ENCODE measurements at regions not wholly inside any gene's neighbourhood (a gene's known extent, or its start where the extent isn't known, plus 50 kb on each side); places are given as distances from the start of the nearest gene placed in this dataset.
A peak's percentile ranks its signal among the peaks of the same experiment; 100 is the strongest.

GRCh38 chr20:57025261-57025660 is 241.2 kb downstream of the BMP7 start:
- no peak for DNase-seq (ENCODE audit: low read depth)
- H3K4me3 ChIP-seq (ENCODE audit: control insufficient read depth, low read depth, low read length), result no peak overlapping the region
- TF ChIP-seq CTCF (IDR thresholded peaks at IDR 0.05; ENCODE audit: control insufficient read depth, insufficient read depth, low read depth, low read length, missing control alignments), result no peak

- no peak for TF ChIP-seq CTCF (IDR thresholded peaks at IDR 0.05; ENCODE audit: control insufficient read depth, insufficient read depth, low read depth, low read length, missing control alignments)
- DNase-seq (ENCODE audit: low read depth), result no peak
- no peak overlapping the region for H3K4me3 ChIP-seq (ENCODE audit: control insufficient read depth, low read depth, low read length)
Observed at GRCh38 chr20:57025666-57026224, 240.7 kb downstream of the BMP7 start.

GRCh38 chr20:57027777-57028176 is 238.7 kb downstream of the BMP7 start:
- no peak for DNase-seq (ENCODE audit: low read depth)
- no peak for TF ChIP-seq CTCF (IDR thresholded peaks at IDR 0.05; ENCODE audit: control insufficient read depth, insufficient read depth, low read depth, low read length, missing control alignments)
- H3K4me3 ChIP-seq (ENCODE audit: control insufficient read depth, low read depth, low read length), result no peak overlapping the region

- H3K4me3 ChIP-seq (ENCODE audit: control insufficient read depth, low read depth, low read length), result no peak overlapping the region
- TF ChIP-seq CTCF (IDR thresholded peaks at IDR 0.05; ENCODE audit: control insufficient read depth, insufficient read depth, low read depth, low read length, missing control alignments), result peak; percentile 6
- DNase-seq (ENCODE audit: low read depth), result peak; percentile 60
Observed at GRCh38 chr20:57030611-57031600, 235.5 kb downstream of the BMP7 start.

GRCh38 chr20:57031867-57032355 is 234.5 kb downstream of the BMP7 start:
- DNase-seq (ENCODE audit: low read depth), result no peak
- no peak for TF ChIP-seq CTCF (IDR thresholded peaks at IDR 0.05; ENCODE audit: control insufficient read depth, insufficient read depth, low read depth, low read length, missing control alignments)

GRCh38 chr20:57032847-57033246 is 233.6 kb downstream of the BMP7 start:
- no peak overlapping the region for H3K4me3 ChIP-seq (ENCODE audit: control insufficient read depth, low read depth, low read length)
- TF ChIP-seq CTCF (IDR thresholded peaks at IDR 0.05; ENCODE audit: control insufficient read depth, insufficient read depth, low read depth, low read length, missing control alignments), result no peak
- no peak for DNase-seq (ENCODE audit: low read depth)

More at GRCh38 chr20:57031867-57032355, 234.5 kb downstream of the BMP7 start:
- no peak overlapping the region for H3K4me3 ChIP-seq (ENCODE audit: control insufficient read depth, low read depth, low read length)

Measured in AG09309 (cell line).